ENCODE measurements at regions not wholly inside any gene's neighbourhood (a gene's known extent, or its start where the extent isn't known, plus 50 kb on each side); places are given as distances from the start of the nearest gene placed in this dataset.
"Not testable (repeated sequence)": the region's sequence is repeated elsewhere in the genome, so short reads cannot be mapped to it uniquely, and the experiment has no call there.

DNA sequence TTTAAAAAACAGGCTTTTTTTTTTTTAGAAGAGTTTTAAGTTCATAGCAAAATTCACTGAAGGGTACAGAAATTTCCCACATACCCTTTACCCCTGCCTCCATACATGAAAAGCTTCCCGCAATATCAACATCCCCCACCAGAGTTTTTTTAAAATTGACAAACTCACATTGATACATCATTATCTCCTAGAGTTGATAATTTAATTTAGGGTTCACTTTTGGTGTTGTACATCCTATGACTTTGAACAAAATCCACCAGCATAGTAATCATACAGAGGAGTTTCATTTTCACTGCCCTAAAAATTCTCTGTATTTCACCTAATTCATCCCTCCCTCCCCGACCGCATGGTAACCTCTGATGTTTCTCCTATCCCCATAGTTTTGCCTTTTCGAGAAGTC lies 53.6 kb upstream of the KCNK2 start:
- Histone ChIP-seq H3K4me1 (ENCODE audit: control insufficient read depth, extremely low read depth, insufficient read depth, low read length) (no peaks in the 10 kb centered on the region), H3K4me2 (ENCODE audit: extremely low read depth, insufficient read depth, low read length) (no peak overlapping the region), H3K4me3 (replicated peaks in 1 of 4; ENCODE audit: control extremely low read depth in 1 of 4, insufficient read depth in 1 of 4, low read depth in 3 of 4, low read length in 4 of 4) (no peak overlapping the region), H3K9ac (ENCODE audit: insufficient read depth, low read length) (no peak overlapping the region), H3K9me3 (ENCODE audit: control insufficient read depth, insufficient read depth, low read depth, low read length) (no peaks in the 10 kb centered on the region), H3K36me3 (ENCODE audit: control insufficient read depth, insufficient read depth, low read length) (no peaks in the 10 kb centered on the region), H2AFZ (ENCODE audit: low read length) (no peak overlapping the region), H3K27ac (ENCODE audit: insufficient read depth, low read length) (no peak overlapping the region), H3K27me3 (ENCODE audit: control insufficient read depth, insufficient read depth, low read length) (no peaks in the 10 kb centered on the region), H3K79me2 (ENCODE audit: control insufficient read depth, insufficient read depth, low read length) (no peaks in the 10 kb centered on the region), H4K20me1 (ENCODE audit: control insufficient read depth, extremely low read depth, insufficient read depth, low read length) (no peaks in the 10 kb centered on the region)
- TF ChIP-seq EZH2 (IDR thresholded peaks at IDR 0.05; ENCODE audit: low read length, missing control alignments) = no peak
- TF ChIP-seq, protein P1, sequence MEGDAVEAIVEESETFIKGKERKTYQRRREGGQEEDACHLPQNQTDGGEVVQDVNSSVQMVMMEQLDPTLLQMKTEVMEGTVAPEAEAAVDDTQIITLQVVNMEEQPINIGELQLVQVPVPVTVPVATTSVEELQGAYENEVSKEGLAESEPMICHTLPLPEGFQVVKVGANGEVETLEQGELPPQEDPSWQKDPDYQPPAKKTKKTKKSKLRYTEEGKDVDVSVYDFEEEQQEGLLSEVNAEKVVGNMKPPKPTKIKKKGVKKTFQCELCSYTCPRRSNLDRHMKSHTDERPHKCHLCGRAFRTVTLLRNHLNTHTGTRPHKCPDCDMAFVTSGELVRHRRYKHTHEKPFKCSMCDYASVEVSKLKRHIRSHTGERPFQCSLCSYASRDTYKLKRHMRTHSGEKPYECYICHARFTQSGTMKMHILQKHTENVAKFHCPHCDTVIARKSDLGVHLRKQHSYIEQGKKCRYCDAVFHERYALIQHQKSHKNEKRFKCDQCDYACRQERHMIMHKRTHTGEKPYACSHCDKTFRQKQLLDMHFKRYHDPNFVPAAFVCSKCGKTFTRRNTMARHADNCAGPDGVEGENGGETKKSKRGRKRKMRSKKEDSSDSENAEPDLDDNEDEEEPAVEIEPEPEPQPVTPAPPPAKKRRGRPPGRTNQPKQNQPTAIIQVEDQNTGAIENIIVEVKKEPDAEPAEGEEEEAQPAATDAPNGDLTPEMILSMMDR (conservative IDR thresholded peaks at IDR 0.05 in 1 of 2, IDR thresholded peaks at IDR 0.05 in 1 of 2; ENCODE audit: low read depth in 1 of 2, low read length in 2 of 2) = no peak
- no peak for DNase-seq (ENCODE audit: low read depth in 2 of 2)

DNA sequence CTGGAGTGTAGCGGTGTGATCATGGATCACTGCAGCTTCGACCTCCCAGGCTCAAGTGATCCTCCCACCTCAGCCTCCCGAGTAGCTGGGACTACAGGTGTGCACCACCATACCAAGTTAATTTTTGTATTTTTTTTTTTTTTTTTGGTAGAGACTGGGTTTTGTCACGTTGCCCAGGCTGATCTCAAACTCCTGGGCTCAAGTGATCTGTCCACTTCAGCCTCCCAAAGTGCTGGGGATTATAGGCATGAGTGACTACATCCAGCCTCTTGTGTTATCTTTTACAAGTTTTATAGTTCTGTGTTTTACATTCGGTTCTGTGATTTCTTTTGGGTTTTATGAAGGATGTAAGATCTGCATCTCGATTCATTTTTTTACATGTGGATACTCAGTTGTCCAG lies 52.0 kb upstream of the KCNK2 start:
- H3K27me3 ChIP-seq (ENCODE audit: control insufficient read depth, insufficient read depth, low read length); H3K9ac ChIP-seq (ENCODE audit: insufficient read depth, low read length); H3K79me2 ChIP-seq (ENCODE audit: control insufficient read depth, insufficient read depth, low read length); H3K9me3 ChIP-seq (ENCODE audit: control insufficient read depth, insufficient read depth, low read depth, low read length); H3K27ac ChIP-seq (ENCODE audit: insufficient read depth, low read length); H3K36me3 ChIP-seq (ENCODE audit: control insufficient read depth, insufficient read depth, low read length); H3K4me2 ChIP-seq (ENCODE audit: extremely low read depth, insufficient read depth, low read length); DNase-seq (ENCODE audit: low read depth in 2 of 2); H4K20me1 ChIP-seq (ENCODE audit: control insufficient read depth, extremely low read depth, insufficient read depth, low read length); H3K4me1 ChIP-seq (ENCODE audit: control insufficient read depth, extremely low read depth, insufficient read depth, low read length); H2AFZ ChIP-seq (ENCODE audit: low read length); H3K4me3 ChIP-seq (replicated peaks in 1 of 4; ENCODE audit: control extremely low read depth in 1 of 4, insufficient read depth in 1 of 4, low read depth in 3 of 4, low read length in 4 of 4): not testable (repeated sequence)

DNA sequence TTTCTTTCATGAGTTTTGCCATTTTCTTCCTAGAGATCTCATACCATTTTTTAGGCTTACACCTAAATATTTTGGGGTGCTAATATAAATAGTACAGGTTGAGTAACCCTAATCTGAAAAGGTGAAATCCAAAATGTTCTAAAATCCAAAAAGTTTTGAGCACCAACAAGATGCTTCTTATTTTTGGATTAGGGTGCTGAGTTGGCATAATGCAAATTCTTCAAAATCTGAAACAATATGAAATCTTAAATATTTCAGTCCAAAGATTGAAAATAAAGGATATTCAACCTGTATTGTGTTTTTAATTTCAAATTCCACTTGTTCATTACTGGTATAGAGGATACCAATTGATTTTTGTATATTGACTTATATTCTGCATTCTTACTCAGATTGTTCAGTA lies 51.1 kb upstream of the KCNK2 start:
- Histone ChIP-seq H4K20me1 (ENCODE audit: control insufficient read depth, extremely low read depth, insufficient read depth, low read length) (no peaks in the 10 kb centered on the region), H3K4me2 (ENCODE audit: extremely low read depth, insufficient read depth, low read length) (no peak overlapping the region), H3K4me1 (ENCODE audit: control insufficient read depth, extremely low read depth, insufficient read depth, low read length) (no peaks in the 10 kb centered on the region), H3K79me2 (ENCODE audit: control insufficient read depth, insufficient read depth, low read length) (no peaks in the 10 kb centered on the region), H3K36me3 (ENCODE audit: control insufficient read depth, insufficient read depth, low read length) (no peaks in the 10 kb centered on the region), H3K27ac (ENCODE audit: insufficient read depth, low read length) (no peak overlapping the region), H3K27me3 (ENCODE audit: control insufficient read depth, insufficient read depth, low read length) (no peaks in the 10 kb centered on the region), H3K9me3 (ENCODE audit: control insufficient read depth, insufficient read depth, low read depth, low read length) (no peaks in the 10 kb centered on the region), H3K9ac (ENCODE audit: insufficient read depth, low read length) (no peak overlapping the region), H3K4me3 (replicated peaks in 1 of 4; ENCODE audit: control extremely low read depth in 1 of 4, insufficient read depth in 1 of 4, low read depth in 3 of 4, low read length in 4 of 4) (no peak overlapping the region), H2AFZ (ENCODE audit: low read length) (no peak overlapping the region)
- DNase-seq (ENCODE audit: low read depth in 2 of 2) = no peak
- TF ChIP-seq, protein P1 (conservative IDR thresholded peaks at IDR 0.05 in 1 of 2, IDR thresholded peaks at IDR 0.05 in 1 of 2; ENCODE audit: low read depth in 1 of 2, low read length in 2 of 2) = no peak
- TF ChIP-seq EZH2 (IDR thresholded peaks at IDR 0.05; ENCODE audit: low read length, missing control alignments) = no peak
